ENCODE measurements at regions not wholly inside any gene's neighbourhood (a gene's known extent, or its start where the extent isn't known, plus 50 kb on each side); places are given as distances from the start of the nearest gene placed in this dataset.

GRCh38 chr21:41672543-41672915, 94.3 kb downstream of the RIPK4 start:
- no peak for TF ChIP-seq CTCF (IDR thresholded peaks at IDR 0.05; ENCODE audit: low read length)
- no peak for TF ChIP-seq EZH2 (IDR thresholded peaks at IDR 0.05; ENCODE audit: borderline replicate concordance, low read length)

Data from OCI-LY1 (cell line).